ENCODE measurements at regions not wholly inside any gene's neighbourhood (a gene's known extent, or its start where the extent isn't known, plus 50 kb on each side); places are given as distances from the start of the nearest gene placed in this dataset.
"Not testable (repeated sequence)": the region's sequence is repeated elsewhere in the genome, so short reads cannot be mapped to it uniquely, and the experiment has no call there.

DNA sequence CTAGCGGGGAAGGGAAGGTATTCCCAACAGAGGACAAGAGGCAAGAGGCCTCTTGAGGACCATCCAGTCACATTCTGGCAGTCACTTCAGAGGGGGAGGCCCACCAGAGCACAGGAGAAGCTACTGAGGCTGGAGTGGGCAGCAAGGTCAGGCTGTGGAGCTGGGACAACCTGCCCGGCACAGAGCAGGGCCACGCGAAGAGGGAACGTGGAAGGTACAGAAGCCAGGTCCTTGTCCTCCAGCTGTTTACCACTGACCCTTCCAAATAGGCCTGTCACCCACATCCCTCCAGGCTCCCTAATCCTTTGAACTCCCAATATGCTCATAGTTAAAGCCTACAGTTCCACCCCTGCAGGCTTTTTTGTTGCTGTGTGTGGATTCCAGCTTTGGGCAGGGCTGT is 76.9 kb downstream of the IGLL1 start:
- in situ Hi-C loops (cut with HindIII; ENCODE audit: low pct_ligation_motif_present, low pct_unique_long_range_greater_than_20kb, low sequenced_read_pairs) = no loop called here
- DNase-seq = no peak

DNA sequence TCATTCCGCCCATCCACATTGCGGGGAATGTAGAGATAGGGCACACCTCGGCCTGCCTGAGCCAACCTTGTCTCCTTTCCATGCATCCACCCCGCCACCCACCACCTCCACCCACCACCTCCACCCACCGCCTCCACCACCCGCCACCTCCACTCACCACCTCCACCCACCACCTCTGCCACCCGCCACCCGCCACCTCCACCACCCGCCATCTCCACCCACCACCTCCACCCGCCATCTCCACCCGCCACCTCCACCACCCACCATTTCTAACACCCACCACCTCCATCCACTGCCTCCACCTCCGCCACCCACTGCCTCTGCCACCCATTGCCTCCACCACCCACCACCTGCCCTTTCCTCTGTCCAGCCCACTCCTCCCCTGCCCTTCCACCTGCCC is 78.4 kb downstream of the IGLL1 start:
- no peak for DNase-seq

GRCh38 chr22:23501261-23501619 is 78.8 kb downstream of the IGLL1 start:
- DNase-seq = no peak
- in situ Hi-C loops (cut with HindIII; ENCODE audit: low pct_ligation_motif_present, low pct_unique_long_range_greater_than_20kb, low sequenced_read_pairs) = no loop called here

More for the DNA sequence above, 78.4 kb downstream of the IGLL1 start:
- in situ Hi-C loops (cut with HindIII; ENCODE audit: low pct_ligation_motif_present, low pct_unique_long_range_greater_than_20kb, low sequenced_read_pairs) = no loop called here

DNA sequence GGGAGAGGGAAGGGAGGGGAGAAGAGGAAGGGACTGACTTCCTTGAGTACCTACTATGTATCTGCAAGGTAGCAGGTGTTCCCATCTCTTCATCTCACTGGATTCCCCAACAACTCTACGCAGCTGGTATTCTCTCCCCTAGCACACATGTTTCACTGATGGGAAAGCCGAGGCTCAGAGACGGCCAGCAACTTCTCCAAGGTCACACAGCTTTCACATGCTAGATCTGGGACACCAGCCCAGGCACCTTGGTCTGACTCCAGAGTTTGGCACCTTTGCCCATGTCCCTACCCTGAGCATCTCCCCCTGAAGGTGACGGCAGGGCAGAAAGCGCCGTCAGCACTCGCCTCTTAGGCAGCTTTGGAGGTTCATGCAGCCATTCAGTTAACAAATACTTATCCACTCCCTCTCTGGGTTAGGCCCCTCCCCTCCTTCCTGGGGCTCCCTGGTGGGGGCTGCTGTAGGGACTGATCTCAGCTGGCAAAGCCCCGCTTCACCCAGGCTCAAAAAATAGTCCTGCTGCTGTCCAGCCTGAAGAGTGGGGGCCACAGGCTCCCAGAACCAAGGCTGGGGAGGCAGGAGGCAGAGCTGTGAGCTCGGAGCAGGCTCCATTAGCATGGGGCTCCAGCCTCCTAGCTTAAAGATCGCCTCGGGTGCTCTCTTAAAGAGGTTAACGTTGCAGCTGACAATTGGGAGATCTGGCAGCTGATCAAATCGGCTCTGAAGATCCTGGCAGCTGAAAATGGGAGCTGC is 79.4 kb downstream of the IGLL1 start:
- DNase-seq = no peak

DNA sequence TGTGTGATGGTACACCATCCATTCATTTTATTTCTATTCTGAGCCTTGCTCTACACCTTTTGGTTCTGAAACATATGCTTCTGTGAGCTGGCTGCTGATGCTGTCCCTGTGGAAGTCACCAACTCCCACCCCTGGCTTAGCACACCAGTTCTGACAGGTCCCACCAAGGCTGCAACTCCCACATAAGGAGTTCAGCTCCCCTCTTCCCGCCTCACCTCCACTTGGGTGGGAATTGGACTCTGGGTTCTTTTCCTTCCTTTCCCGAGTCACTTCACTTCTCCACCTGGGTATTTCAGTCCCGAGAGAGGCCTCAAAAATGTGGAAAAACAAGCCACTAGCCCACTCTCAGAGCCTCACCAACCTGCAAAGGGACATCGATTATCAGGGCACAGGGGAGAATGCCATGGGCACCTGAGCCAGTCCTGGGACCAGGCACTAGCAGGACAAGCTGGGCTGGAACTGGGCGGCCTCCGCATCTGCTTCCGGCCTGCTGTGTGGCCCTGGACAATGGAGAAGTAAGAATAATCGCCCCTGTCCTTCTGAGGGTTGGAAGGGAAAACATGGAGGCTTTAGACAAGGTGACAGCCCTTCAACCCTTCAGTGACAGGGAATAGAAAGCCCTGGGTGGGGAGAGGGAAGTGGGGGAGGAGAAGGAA is 80.1 kb downstream of the IGLL1 start:
- in situ Hi-C loops (cut with HindIII; ENCODE audit: low pct_ligation_motif_present, low pct_unique_long_range_greater_than_20kb, low sequenced_read_pairs) = no loop called here
- DNase-seq = no peak

More for the DNA sequence above, 79.4 kb downstream of the IGLL1 start:
- in situ Hi-C loops (cut with HindIII; ENCODE audit: low pct_ligation_motif_present, low pct_unique_long_range_greater_than_20kb, low sequenced_read_pairs) = no loop called here

- DNase-seq = no peak
- in situ Hi-C loops (cut with HindIII; ENCODE audit: low pct_ligation_motif_present, low pct_unique_long_range_greater_than_20kb, low sequenced_read_pairs) = no loop called here
Observed at GRCh38 chr22:23498811-23499798, 81.0 kb downstream of the IGLL1 start.

GRCh38 chr22:23497889-23498288 is 82.2 kb downstream of the IGLL1 start:
- DNase-seq; in situ Hi-C loops (cut with HindIII; ENCODE audit: low pct_ligation_motif_present, low pct_unique_long_range_greater_than_20kb, low sequenced_read_pairs): not testable (repeated sequence)

DNA sequence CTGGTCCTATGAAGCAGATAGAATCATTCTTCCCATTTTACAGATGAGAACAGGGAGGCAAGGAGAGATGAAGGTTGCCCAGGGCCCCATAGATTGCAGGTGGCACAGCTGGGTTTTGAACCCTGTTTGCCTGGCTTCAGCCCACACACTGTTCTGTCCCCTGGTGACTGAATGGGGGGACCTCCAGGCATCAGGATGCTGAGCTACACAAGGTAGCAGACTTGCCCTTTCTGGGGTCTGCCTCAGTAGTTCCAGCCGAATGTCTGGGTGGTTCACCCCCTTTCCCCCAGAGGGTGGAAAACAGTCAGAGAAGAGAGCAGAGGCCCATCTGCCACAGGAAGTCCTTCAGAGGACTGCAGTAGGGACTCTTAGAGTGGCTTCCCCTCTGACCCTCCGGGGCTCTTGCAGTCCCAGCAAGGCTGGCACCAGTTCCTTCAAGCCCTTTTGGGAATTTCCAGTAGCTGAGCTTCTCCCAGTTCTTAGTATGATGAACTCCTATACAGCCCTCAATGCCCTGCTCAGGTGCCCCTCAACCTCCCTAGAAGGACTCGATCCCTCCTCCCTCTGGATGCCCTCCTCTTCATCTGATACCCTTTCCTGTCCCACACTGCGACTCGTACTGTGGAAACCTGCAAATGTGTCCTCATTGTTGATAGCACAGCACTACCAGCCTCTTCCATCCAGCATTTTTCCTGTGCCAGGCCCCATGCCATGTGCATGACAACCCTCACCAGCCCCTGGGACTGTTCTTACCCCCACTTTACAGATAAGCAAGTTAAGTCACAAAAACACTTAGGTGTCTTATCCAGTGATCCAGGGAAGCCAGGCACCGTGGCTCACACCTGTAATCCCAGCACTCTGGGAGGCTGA is 82.8 kb downstream of the IGLL1 start:
- no peak for DNase-seq
- in situ Hi-C loops (cut with HindIII; ENCODE audit: low pct_ligation_motif_present, low pct_unique_long_range_greater_than_20kb, low sequenced_read_pairs) = no loop called here

DNA sequence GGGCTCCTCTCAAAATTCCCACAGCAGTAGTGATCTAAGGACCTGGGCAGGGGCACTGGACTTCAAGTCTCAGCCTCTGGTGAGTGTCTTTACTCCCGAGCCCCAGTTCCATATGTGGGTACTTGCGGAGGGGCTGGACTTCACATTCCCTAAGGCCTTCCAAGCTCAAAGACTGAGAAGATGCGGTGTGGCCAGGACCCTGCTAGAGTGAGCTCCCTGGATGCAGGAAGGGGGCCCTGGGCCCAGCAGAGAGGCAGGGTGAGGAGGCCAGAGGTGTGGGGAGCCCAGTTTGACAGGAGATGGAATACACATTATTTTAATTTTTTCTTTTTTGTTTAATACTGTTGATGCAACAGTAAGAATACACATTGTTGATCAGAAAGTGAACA is 83.7 kb downstream of the IGLL1 start:
- DNase-seq = no peak
- in situ Hi-C loops (cut with HindIII; ENCODE audit: low pct_ligation_motif_present, low pct_unique_long_range_greater_than_20kb, low sequenced_read_pairs) = no loop called here

GRCh38 chr22:23495614-23496444 is 84.3 kb downstream of the IGLL1 start:
- no peak for DNase-seq
- in situ Hi-C loops (cut with HindIII; ENCODE audit: low pct_ligation_motif_present, low pct_unique_long_range_greater_than_20kb, low sequenced_read_pairs) = no loop called here

- in situ Hi-C loops (cut with HindIII; ENCODE audit: low pct_ligation_motif_present, low pct_unique_long_range_greater_than_20kb, low sequenced_read_pairs) = no loop called here
- DNase-seq = no peak
Observed at GRCh38 chr22:23494930-23495266, 85.2 kb downstream of the IGLL1 start.

- DNase-seq = no peak
- in situ Hi-C loops (cut with HindIII; ENCODE audit: low pct_ligation_motif_present, low pct_unique_long_range_greater_than_20kb, low sequenced_read_pairs) = no loop called here
Observed at GRCh38 chr22:23485490-23485889, 94.6 kb downstream of the IGLL1 start.

DNA sequence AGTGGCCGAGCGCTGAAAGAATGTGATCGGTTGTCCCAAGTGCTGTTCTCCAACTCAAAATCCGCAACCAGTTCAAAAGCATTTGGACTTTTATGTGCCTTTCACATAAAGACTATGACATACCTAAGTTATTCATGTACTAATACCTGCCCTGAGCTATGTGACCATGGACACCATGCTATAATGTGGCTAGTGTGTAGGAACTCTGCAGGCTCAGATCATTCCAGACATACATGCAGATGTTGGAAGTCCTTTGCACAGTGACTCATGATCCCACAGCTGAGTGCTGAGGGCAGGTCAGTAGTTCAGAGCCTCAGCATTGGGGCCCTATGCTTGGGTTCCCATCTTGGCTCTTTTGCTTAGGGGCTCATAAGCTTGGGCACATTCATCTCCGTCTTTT is 95.4 kb downstream of the IGLL1 start:
- DNase-seq = no peak
- in situ Hi-C loops (cut with HindIII; ENCODE audit: low pct_ligation_motif_present, low pct_unique_long_range_greater_than_20kb, low sequenced_read_pairs) = no loop called here

DNA sequence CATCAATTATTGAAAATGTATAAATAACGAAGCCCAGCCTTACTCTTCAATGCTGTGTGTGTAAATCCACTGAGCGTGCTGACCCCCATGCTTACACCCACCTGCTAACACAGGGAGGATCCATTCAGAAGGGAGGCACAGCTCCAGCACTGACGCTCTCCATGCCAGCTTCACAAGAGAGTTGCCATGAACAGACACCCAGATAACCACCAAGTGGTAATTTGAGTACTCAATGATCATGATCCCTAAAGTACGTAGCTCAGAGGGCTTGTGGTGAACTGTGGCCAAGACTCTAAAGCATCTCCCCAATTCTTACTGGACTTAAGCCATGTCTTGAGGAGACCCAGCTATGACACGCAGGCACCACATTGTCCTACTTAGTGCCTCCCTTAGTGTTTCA is 98.7 kb downstream of the IGLL1 start:
- no peak for DNase-seq
- in situ Hi-C loops (cut with HindIII; ENCODE audit: low pct_ligation_motif_present, low pct_unique_long_range_greater_than_20kb, low sequenced_read_pairs) = no loop called here

DNA sequence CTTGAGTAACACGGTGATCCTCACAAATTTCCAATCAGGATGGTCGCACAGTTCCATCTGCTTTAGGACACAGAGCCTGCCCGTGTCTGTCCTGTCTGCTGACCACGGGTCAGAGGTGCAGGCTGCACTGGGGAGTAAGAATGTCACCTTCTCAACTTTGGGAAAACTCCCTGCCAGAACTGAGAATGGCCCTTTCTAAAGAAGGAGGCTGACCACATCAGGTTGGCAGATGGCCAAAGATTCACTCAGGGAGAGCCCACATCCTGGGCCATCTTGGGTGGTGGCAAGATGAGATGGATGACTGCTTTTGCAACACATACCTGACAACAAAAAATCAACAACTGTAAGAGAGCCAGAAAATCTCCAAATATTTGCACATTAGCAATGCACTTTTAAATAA is 101.9 kb downstream of the IGLL1 start:
- DNase-seq = peak; percentile 8
- in situ Hi-C loops (cut with HindIII; ENCODE audit: low pct_ligation_motif_present, low pct_unique_long_range_greater_than_20kb, low sequenced_read_pairs) = no loop called here

- DNase-seq; in situ Hi-C loops (cut with HindIII; ENCODE audit: low pct_ligation_motif_present, low pct_unique_long_range_greater_than_20kb, low sequenced_read_pairs): not testable (repeated sequence)
Observed at GRCh38 chr22:23474531-23474930, 105.6 kb downstream of the IGLL1 start.

GRCh38 chr22:23473901-23474300 is 106.2 kb downstream of the IGLL1 start:
- in situ Hi-C loops (cut with HindIII; ENCODE audit: low pct_ligation_motif_present, low pct_unique_long_range_greater_than_20kb, low sequenced_read_pairs) = no loop called here
- DNase-seq = no peak

- in situ Hi-C loops (cut with HindIII; ENCODE audit: low pct_ligation_motif_present, low pct_unique_long_range_greater_than_20kb, low sequenced_read_pairs); DNase-seq: not testable (repeated sequence)
Observed at GRCh38 chr22:23472376-23472775, 107.7 kb downstream of the IGLL1 start.

All from ACHN (cell line).